Astrocyte (in vitro differentiated cells and primary cell): ENCODE measurements at regions not wholly inside any gene's neighbourhood (a gene's known extent, or its start where the extent isn't known, plus 50 kb on each side); places are given as distances from the start of the nearest gene placed in this dataset.
"Not testable (repeated sequence)": the region's sequence is repeated elsewhere in the genome, so short reads cannot be mapped to it uniquely, and the experiment has no call there.

ENCODE experiments used
- DNase-seq: peaks from one replicate; pipeline ENCODE4 v3.0.0-alpha.2; 2010; ENCODE audit warnings: low read depth
- FAIRE-seq: peaks from 2 replicates; lab custom pipeline; 2011; peaks lifted over from hg19 to GRCh38; lab: Jason Lieb, UNC
- H2AFZ ChIP-seq: 2 replicates; pipeline ENCODE4 v1.6.0; 2012; ENCODE audit warnings: low read depth, low read length, inconsistent platforms
- H3K27ac ChIP-seq: 2 replicates; pipeline ENCODE4 v1.5.1; 2011; ENCODE audit warnings: low read depth, low read length, inconsistent platforms
- H3K27me3 ChIP-seq: 2 replicates; pipeline ENCODE4 v1.6.0; 2011; ENCODE audit warnings: low read length, inconsistent platforms; ENCODE audit not compliant: insufficient read depth
- H3K36me3 ChIP-seq: 2 replicates; pipeline ENCODE4 v1.5.1; 2011; ENCODE audit warnings: low read length, inconsistent platforms; ENCODE audit not compliant: insufficient read depth
- H3K4me1 ChIP-seq: 2 replicates; pipeline ENCODE4 v1.5.1; 2011; ENCODE audit warnings: low read length, inconsistent platforms; ENCODE audit not compliant: insufficient read depth
- H3K4me2 ChIP-seq: 2 replicates; pipeline ENCODE4 v1.6.0; 2012; ENCODE audit warnings: low read length, inconsistent platforms
- H3K4me3 ChIP-seq: 2 replicates; pipeline ENCODE4 v1.5.1; 2011; ENCODE audit warnings: low read depth, mild to moderate bottlenecking, low read length, inconsistent platforms; ENCODE audit not compliant: insufficient read depth
- H3K79me2 ChIP-seq: 2 replicates; pipeline ENCODE4 v1.6.0; 2012; ENCODE audit warnings: mild to moderate bottlenecking, low read length, inconsistent platforms; ENCODE audit not compliant: insufficient read depth
- H3K9ac ChIP-seq: 2 replicates; pipeline ENCODE4 v1.6.0; 2012; ENCODE audit warnings: mild to moderate bottlenecking, low read length, inconsistent platforms
- H3K9me3 ChIP-seq: 2 replicates; pipeline ENCODE4 v1.5.1; 2012; ENCODE audit warnings: low read depth, mild to moderate bottlenecking, low read length, inconsistent platforms; ENCODE audit not compliant: insufficient read depth
- H4K20me1 ChIP-seq: 2 replicates; pipeline ENCODE4 v1.6.0; 2012; ENCODE audit warnings: low read length, inconsistent platforms; ENCODE audit not compliant: insufficient read depth
- H3K27ac Mint-ChIP-seq: one replicate; pipeline ENCODE4 v1.8.0; 2021; ENCODE audit warnings: mild to moderate bottlenecking, mixed read lengths; ENCODE audit not compliant: unreplicated experiment
- H3K27me3 Mint-ChIP-seq: one replicate; pipeline ENCODE4 v1.8.0; 2021; ENCODE audit warnings: low read depth, mixed read lengths; ENCODE audit not compliant: unreplicated experiment
- H3K36me3 Mint-ChIP-seq: one replicate; pipeline ENCODE4 v1.8.0; 2021; ENCODE audit warnings: low read depth, mixed read lengths; ENCODE audit not compliant: unreplicated experiment
- H3K4me1 Mint-ChIP-seq: one replicate; pipeline ENCODE4 v1.8.0; 2021; ENCODE audit warnings: low read depth, mixed read lengths; ENCODE audit not compliant: unreplicated experiment
- H3K4me3 Mint-ChIP-seq: one replicate; pipeline ENCODE4 v1.8.0; 2021; ENCODE audit warnings: mild to moderate bottlenecking, moderate library complexity, mixed read lengths; ENCODE audit not compliant: unreplicated experiment
- H3K9me3 Mint-ChIP-seq: one replicate; pipeline ENCODE4 v1.8.0; 2021; ENCODE audit warnings: mild to moderate bottlenecking, mixed read lengths; ENCODE audit not compliant: unreplicated experiment
- CTCF ChIP-seq: IDR thresholded peaks from 2 replicates; pipeline ENCODE4 v1.5.1; 2011; ENCODE audit warnings: low read depth, mild to moderate bottlenecking, inconsistent platforms, low read length, moderate library complexity; ENCODE audit not compliant: insufficient read depth
- EZH2 ChIP-seq: IDR thresholded peaks from 2 replicates; pipeline ENCODE4 v1.6.1; 2012; ENCODE audit warnings: mild to moderate bottlenecking, low read length, inconsistent platforms; ENCODE audit not compliant: insufficient read depth

GRCh38 chr5:114148253-114148652 is 213.6 kb upstream of the KCNN2 start:
- TF ChIP-seq CTCF = no peak
- TF ChIP-seq EZH2 = no peak
- Mint-ChIP-seq H3K9me3 (peaks cover 17% of the 10 kb centered on the region), H3K4me1 (no peaks in the 10 kb centered on the region)

DNA sequence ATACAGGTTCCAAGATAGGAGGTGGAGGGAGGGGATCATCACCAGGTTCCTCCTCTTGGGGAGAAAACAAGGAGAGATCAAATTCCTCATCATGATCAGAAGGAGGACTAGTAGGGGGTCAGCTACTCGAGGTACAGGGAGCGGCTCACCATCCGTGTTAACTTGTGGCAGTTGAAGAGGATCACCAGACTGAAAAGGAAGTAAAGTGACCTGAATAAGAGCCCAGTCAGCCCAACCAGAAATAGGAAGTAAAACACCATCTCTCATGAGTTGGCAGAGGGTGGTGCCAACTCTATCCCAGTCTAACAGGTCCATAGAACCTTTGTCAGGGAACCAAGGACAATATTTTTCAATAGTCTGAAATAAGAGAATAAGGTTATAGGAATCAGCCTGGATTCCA is 213.1 kb upstream of the KCNN2 start:
- not testable (repeated sequence) for H3K4me3 Mint-ChIP-seq, H3K4me1 Mint-ChIP-seq, DNase-seq, H3K27me3 Mint-ChIP-seq, H3K36me3 Mint-ChIP-seq, H3K4me1 ChIP-seq, H3K27ac ChIP-seq, H3K9ac ChIP-seq, H3K9me3 ChIP-seq, FAIRE-seq, H3K27ac Mint-ChIP-seq, H2AFZ ChIP-seq, H4K20me1 ChIP-seq, H3K27me3 ChIP-seq, H3K4me3 ChIP-seq, H3K36me3 ChIP-seq, H3K79me2 ChIP-seq, H3K4me2 ChIP-seq
- H3K9me3 Mint-ChIP-seq = peaks cover 17% of the 10 kb centered on the region

More at GRCh38 chr5:114148253-114148652, 213.6 kb upstream of the KCNN2 start:
- peaks cover 5% of the 10 kb centered on the region for H3K9me3 ChIP-seq
- H3K27me3 ChIP-seq = no peaks in the 10 kb centered on the region
- no peaks in the 10 kb centered on the region for H4K20me1 ChIP-seq
- no peaks in the 10 kb centered on the region for H3K36me3 ChIP-seq
- H3K9ac ChIP-seq = no peak overlapping the region
- DNase-seq (no peak), FAIRE-seq (no peak)
- Mint-ChIP-seq H3K27ac (no peak overlapping the region), H3K4me3 (no peak overlapping the region), H3K27me3 (no peaks in the 10 kb centered on the region), H3K36me3 (no peaks in the 10 kb centered on the region)
- H3K4me2 ChIP-seq = no peak overlapping the region
- H3K27ac ChIP-seq = no peak overlapping the region
- H3K4me1 ChIP-seq = no peaks in the 10 kb centered on the region
- no peak overlapping the region for H3K4me3 ChIP-seq
- no peak overlapping the region for H2AFZ ChIP-seq
- H3K79me2 ChIP-seq = no peaks in the 10 kb centered on the region

GRCh38 chr5:114152656-114153360 is 209.1 kb upstream of the KCNN2 start:
- Histone ChIP-seq H3K27me3 (no peaks in the 10 kb centered on the region), H3K27ac (no peak overlapping the region), H3K9me3 (peaks cover 4% of the 10 kb centered on the region), H3K36me3 (no peaks in the 10 kb centered on the region), H3K9ac (no peak overlapping the region), H3K4me3 (no peak overlapping the region), H3K4me1 (no peaks in the 10 kb centered on the region), H3K4me2 (no peak overlapping the region), H3K79me2 (no peaks in the 10 kb centered on the region), H2AFZ (no peak overlapping the region), H4K20me1 (no peaks in the 10 kb centered on the region)
- no peak overlapping the region for H3K4me3 Mint-ChIP-seq
- no peak for TF ChIP-seq EZH2
- no peak for TF ChIP-seq CTCF
- no peaks in the 10 kb centered on the region for H3K36me3 Mint-ChIP-seq
- FAIRE-seq = no peak
- no peak overlapping the region for H3K27ac Mint-ChIP-seq
- H3K9me3 Mint-ChIP-seq = peaks cover 17% of the 10 kb centered on the region
- DNase-seq = no peak
- no peaks in the 10 kb centered on the region for H3K4me1 Mint-ChIP-seq
- H3K27me3 Mint-ChIP-seq = no peaks in the 10 kb centered on the region
